GM12865 (cell line): ENCODE measurements at regions not wholly inside any gene's neighbourhood (a gene's known extent, or its start where the extent isn't known, plus 50 kb on each side); places are given as distances from the start of the nearest gene placed in this dataset.

Source experiments
- DNase-seq: peaks from one replicate; pipeline ENCODE4 v3.0.0; 2010; ENCODE audit warnings: low read depth
- H3K4me3 ChIP-seq: 2 replicates; pipeline ENCODE4 v1.5.1; 2011; ENCODE audit warnings: mild to moderate bottlenecking, low read depth, low read length, control low read depth
- CTCF ChIP-seq: IDR thresholded peaks from 2 replicates; pipeline ENCODE4 v1.5.1; 2011; ENCODE audit warnings: low read length, control low read depth, low read depth, inconsistent platforms; ENCODE audit not compliant: insufficient read depth; ENCODE audit errors: missing control alignments

- DNase-seq, result no peak
- no peak for TF ChIP-seq CTCF
Observed at GRCh38 chr3:186487819-186488218, 56.4 kb downstream of the CRYGS start.

DNA sequence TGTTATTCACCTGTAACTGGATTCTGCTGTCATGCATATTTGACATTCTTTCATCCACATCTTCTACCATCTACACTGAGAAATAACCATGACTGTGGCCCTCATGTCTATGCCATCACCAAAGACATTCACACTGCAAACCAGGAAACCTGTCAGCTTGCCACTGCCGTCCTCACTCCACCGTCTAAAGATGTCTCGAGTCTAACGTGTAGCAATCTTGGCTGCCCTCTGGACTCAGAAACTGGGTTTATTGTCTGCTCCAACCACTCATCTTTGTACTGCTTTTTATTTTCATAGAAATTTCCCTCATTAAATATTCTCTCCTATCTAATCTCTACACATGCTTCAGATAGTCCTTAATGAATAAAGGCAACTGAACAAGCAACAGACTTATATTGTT, 57.1 kb downstream of the CRYGS start:
- no peak for DNase-seq
- TF ChIP-seq CTCF, result no peak
- H3K4me3 ChIP-seq, result no peak overlapping the region

More at GRCh38 chr3:186487819-186488218, 56.4 kb downstream of the CRYGS start:
- H3K4me3 ChIP-seq, result no peak overlapping the region

GRCh38 chr3:186483611-186484340, 60.4 kb downstream of the CRYGS start:
- no peak overlapping the region for H3K4me3 ChIP-seq
- DNase-seq, result no peak

DNA sequence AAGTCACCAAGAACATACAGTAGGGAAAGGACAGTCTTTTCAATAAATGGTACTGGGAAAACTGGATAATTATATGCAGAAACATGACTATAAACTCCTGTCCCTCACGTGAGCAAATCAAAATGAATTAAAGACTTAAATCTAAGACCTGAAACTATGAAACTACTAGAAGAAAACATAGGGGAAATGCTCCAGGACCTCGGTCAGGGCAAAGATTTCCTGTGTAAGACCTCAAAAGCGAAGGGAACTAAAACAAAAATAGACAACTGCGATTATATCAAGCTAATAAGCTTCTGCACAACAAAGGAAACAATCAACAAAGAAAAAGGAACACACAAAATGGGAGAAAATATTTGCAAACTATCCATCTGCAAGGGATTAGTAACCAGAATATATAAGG, 62.7 kb downstream of the CRYGS start:
- TF ChIP-seq CTCF, result no peak
- H3K4me3 ChIP-seq, result no peak overlapping the region
- DNase-seq, result no peak

More at GRCh38 chr3:186483611-186484340, 60.4 kb downstream of the CRYGS start:
- no peak for TF ChIP-seq CTCF

DNA sequence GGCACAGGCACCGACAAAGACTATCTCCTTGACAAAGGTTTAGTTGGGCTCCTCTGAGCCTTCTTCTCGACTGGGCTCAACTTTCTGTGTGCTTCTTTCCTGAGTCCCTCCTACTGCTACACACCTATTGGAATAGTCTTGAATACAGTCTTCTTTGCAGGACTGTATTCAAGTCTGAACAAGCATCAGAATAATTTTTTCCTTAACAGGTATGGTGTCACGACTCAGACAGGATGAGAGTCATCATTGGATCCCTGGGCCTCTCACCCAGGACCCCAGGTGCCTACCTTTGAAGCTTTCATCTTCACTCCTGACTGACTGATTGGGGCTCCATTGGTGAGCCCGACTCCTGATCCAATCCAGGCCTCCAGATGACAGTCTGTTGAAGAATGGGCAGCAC, 66.3 kb downstream of the CRYGS start:
- DNase-seq, result no peak
- no peak for TF ChIP-seq CTCF
- peak overlapping the region; percentile 8; the same call in 1 of the 2 replicates for H3K4me3 ChIP-seq

DNA sequence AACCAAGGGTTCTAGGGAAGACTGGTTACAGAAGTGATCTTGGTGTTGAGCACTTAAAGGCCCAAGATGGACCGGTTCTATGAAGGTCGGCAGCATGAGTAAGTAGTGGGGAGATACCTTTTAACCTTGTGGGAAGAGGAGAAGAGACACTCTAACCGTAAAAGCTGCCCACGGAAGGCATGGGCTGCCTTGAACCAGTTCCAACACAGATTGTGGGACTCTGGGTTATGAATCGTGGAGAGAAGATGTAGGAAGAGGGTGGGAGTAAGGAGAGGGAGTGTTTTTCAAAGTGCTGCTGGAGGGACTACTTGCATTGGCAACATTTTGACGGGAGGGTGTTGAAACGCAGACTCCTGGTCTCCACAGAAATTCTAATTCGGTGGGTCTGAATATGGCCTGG, 67.1 kb downstream of the CRYGS start:
- no peak for DNase-seq
- no peak for TF ChIP-seq CTCF
- peak overlapping the region; percentile 19 for H3K4me3 ChIP-seq

DNA sequence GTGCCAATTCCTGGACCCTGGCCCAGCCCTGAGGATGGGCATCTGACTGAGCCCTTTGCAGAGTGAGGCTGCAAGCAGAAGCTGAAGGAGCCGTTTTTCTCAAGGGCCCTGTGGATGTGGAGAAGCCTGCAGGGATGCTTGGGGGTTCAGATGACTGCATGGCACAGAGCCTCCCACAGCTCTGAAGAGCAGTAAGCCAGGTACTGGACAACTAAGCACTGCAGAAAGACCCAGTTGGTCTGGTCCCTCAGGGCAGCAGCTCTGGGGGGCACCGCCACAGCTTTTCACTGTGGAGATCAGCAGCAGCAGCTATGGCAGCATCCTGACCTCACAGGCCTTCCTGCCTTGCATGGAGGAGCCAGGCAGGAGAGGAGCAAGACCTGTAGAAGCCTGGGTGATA, 67.6 kb downstream of the CRYGS start:
- DNase-seq, result no peak
- TF ChIP-seq CTCF, result no peak
- peak overlapping the region; percentile 19 for H3K4me3 ChIP-seq
